ENCODE measurements at regions not wholly inside any gene's neighbourhood (a gene's known extent, or its start where the extent isn't known, plus 50 kb on each side); places are given as distances from the start of the nearest gene placed in this dataset.
A peak's percentile ranks its signal among the peaks of the same experiment; 100 is the strongest.

DNA sequence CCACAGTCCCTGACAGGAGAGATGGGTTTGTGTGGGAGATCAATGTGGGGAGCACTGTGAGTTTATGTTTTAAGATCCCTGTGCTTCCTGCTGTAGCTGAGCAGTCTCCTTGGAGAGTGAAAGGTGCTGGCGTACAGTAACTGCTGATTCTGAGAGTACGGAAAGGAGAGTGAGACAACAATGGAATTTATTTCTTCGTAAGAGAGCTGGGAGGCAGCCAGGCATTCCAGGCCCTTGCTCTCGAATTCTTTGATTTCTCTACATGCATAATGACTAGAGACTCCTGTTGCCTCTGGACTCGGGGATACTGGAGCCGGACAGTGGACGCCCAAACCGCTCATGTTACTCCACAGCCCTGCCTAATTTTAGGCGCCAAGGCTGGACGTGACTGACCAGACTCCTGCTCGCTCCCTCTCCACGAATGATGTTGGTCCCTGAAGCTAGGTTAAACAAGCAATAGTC, 131.0 kb upstream of the PHACTR1 start:
- no peak for DNase-seq (ENCODE audit: low spot score)

DNA sequence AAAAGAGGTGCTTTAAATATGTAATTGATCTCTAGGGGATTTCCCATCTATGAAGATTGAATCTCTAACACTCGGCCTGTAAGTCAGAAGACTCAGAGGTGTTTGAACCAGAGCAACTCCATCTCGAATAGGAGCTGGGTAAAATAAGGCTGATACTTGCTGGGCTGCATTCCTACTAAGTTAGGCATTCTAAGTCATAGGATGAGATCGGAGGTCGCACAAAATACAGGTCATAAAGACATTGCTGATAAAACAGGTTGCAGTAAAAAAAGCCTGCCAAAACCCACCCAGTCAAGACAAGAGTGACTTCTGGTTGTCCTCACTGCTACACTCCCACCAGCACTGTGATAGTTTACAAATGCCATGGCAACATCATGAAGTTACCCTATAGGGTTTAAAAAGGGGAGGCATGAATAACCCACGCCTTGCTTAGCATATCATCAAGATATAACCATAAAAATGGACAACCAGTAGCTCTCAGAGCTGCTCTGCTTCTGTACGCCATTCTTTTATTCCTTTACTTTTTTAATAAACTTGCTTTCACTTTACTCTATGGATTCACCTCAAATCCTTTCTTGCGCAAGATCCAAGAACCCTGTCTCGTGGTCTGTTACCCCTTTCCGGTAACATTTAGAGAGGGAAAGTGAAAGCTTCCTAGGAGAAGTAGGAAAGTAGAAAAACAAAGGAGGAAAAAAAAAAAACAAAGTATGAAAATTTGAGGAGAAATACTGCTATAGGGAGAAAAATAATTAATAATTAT, 129.7 kb upstream of the PHACTR1 start:
- no peak for DNase-seq (ENCODE audit: low spot score)

DNA sequence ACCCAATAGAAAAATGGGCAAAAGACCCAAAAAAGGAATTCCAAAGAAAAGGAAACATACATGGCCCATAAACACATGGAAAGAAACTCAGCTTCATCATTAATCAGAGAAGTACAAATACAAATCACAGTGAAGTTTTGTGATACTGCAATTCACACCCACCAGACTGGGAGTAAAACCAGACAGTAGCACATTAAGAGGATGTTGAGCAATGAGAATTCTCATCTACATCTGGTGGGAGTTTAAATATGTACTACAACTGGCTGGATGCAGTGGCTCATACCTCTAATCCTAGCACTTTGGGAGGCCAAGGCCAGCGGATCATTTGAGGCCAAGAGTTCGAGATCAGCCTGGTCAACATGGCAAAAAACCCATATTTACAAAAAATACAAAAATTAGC, 125.7 kb upstream of the PHACTR1 start:
- DNase-seq (ENCODE audit: low spot score), result no peak

DNA sequence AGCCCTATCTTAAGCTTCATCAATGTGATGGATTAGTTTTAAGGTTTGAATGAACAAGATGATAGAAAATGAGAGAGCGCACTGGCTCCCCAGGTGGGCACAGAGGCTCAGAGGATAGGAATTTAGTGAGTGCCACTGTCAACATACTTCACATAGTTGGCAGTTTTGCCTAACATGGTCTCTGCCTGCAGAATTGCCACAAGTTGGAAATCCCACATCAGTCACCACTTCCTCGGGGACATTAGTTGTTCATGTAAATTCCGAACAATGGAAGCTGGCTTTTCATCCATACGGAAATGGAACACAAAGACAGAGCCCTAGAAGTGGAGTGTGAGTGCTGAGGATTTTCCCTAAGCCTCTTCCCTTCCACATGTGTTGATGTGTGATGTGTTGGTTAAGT, 123.9 kb upstream of the PHACTR1 start:
- no peak for DNase-seq (ENCODE audit: low spot score)

DNA sequence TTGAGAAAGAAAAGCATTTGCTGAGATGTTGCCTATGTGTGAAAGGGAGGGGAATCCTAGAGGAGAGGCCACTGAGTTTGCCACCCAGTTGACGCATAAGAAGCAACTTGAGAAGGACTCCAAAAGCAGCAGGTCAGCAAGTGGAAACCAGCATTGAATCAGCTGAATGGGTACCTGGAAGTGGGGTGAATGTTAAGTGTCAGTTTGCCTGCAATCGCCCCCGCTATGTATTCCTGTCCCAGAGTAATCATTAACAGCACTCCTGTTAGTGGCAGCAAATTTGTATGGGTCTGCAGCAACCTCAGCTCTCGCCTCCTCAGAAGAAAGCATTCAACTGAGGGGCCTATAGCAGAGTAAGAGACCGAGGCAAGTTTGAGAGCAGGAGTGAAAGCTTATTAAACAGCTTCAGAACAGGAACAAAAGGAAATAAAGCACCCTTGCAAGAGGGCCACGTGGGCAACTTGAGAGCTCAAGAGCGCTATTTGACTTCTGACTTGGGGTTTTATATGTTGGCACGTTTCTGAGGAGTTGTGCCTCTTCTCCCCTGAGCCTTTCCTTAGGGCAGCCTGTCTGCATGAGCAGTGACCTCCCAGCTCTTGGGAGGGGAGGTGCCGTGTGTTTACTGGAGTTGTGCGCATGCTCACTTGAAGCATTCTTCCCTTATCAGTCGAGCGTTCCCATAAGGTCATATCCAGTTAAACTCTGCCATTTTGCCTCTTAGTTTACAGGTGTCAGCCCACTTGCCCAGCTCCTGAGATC, 122.6 kb upstream of the PHACTR1 start:
- DNase-seq (ENCODE audit: low spot score), result no peak

DNA sequence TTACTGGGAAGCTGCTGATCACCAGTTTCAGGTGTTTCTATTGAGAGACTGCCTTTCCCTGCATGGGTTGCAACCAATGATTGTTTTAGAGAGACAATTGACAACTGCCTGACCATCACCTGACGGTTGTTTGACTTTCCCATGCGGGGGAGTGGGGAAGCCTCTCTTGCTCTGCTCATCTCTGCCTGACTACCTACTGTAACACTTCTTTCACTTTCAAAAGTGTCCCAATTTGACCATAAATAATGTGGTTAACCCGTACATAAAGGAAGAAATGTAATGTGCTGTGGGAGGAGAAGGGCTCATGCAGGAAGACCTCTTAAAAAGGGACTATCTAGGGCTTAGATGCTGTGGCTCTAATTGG, 122.1 kb upstream of the PHACTR1 start:
- no peak for DNase-seq (ENCODE audit: low spot score)

DNA sequence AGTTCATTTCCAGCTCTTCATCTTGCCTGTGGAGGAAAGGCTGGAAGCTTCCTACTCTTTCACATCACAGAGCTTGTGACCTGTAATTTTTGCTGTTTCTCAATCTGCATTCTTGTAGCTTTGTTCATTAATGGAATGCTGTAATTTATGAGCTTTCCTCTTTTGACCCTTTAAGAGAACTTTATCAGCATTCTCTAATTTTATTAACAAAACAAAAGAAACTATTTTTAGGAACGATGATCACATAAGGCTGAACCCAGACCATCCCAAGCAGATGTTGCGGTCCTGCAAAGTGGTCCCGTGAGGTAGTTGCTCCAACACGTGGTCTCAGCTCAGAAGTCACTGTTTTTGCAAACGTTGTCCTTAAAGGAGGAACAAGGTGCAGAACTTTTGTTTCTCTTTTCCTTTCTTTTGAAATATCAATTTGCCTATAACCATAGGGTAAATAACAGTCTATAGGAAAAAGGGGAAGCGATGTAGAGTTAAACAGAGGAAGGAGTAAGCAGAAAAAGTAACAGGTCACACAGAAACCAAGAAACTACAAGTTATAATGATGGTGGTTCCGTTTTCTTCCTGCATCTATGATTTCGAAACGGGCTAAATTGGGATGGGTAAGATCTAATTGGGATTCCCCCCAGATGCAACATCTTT, 121.3 kb upstream of the PHACTR1 start:
- peak; percentile 49 for DNase-seq (ENCODE audit: low spot score)

DNA sequence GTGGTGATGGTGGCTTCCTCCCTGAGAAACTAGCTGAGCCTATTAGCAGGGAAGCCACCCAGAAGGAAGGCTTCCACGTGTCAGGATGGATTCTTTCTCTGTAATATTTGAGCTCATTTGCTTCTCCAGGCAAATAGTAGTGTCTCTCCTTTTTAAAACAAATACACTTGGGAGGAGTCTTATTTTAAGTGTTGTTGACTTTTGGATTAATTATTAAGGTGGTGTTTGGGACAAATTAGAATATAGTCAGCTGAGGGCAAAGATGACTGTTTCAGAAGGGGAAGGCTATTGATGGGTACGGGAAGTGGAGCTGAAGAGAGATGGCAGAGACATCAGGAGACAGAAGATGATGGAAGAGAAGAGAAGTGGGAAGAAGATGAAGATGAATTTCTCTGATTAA, 119.8 kb upstream of the PHACTR1 start:
- no peak for DNase-seq (ENCODE audit: low spot score)

DNA sequence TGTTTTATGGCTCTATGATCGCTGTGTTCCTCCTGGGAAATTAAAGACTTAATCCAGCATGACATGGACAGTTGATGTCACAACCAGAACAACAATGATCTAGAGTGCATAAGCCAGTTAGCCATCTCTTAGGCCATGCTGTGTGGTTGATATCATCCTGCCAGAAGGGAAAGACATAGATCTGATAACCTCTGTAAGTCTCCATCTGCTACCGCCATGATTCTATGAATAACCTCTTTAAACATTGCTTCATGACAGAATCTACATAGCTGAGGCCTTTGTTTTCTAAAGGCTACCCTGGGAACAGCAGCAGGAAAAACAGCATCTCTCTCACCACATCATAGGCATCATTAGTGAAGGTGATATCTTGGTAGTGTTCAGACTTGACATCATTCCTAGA, 117.6 kb upstream of the PHACTR1 start:
- DNase-seq (ENCODE audit: low spot score), result no peak

DNA sequence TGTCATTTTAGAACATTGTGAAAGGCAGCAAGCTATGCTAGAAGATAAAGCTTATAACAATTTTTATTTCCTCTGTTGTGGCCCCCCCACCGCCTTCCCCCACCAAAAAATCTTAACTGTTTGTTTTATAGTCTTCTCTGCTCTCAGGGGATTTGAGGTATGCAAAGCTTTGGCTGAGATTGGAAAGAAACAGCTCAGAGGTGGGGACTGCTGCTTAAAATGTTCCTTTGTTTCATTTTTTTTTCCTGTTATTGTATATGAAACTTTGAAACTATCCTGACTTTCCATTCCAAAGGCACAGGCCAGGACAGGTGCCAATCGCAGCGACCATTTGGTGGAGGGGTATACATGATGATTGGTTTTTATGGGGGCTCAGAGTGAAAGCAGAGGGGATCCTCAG, 114.7 kb upstream of the PHACTR1 start:
- DNase-seq (ENCODE audit: low spot score), result no peak

DNA sequence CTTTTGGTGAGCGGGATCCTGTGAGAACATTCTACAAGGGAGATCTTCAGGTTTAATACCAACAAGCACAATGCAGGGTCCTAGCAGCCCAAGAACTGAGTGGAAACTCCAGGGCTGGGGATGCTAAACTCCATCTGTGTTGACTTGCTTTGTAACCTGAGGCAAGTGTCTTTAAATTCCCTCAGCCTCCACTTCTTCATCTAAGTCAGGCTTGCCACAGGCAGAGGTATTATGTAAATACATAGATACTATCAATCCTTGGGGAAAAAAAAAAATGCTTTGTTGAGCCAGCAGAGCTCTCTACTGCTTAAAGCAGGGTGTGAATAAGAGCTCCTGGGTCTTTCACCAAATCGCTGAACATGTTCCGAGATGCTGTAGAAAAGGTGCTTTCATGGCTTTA, 114.2 kb upstream of the PHACTR1 start:
- DNase-seq (ENCODE audit: low spot score), result no peak

DNA sequence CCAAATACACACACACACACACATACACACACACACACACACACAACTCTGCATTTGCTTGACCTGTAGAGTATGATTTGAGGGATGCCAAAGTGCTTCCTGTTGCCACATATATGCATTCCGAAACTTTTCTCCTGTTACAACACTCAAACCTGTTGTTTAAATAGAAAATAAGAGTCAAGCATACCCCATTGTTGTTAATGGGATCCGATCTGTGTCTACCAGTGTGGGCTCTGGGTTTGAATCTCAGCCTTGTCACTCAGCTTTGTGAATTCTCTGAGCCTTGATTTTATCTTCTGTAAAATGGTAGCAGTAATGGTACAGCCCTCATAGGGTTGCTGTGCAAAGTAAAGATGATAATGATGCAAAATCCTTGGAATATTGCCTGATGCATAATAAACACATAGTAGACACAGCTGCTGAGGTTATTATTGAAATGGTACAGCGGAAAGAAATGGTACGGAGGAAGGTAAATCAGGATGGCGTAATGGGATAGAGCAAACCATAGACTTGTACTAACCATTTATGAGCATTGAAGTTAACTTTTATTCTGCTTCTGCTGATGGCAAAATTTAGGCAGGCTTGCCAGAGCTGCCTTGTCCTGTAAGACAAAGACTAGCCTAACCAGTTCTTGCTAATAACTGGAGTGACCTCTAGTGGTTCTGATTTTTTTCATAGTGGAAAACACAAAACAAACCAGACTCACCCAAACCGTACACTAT, 113.5 kb upstream of the PHACTR1 start:
- peak; percentile 59 for DNase-seq (ENCODE audit: low spot score)

DNA sequence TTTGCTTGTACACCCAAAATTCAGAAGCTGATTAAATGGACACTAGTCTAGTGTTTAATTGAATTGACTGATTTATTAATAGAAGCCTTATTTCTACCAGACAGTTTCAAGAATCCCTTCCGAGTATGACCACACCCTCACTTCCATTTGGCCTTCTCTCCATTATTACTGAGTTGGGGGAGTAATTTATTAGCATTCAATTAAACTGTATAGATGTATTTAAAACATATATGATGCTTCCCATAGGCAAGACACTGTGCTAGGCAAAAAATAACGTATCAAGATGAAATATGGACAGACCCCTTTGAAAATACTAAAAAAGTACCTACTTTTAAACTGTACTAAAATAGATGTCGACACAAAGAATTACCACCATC, 112.9 kb upstream of the PHACTR1 start:
- no peak for DNase-seq (ENCODE audit: low spot score)

DNA sequence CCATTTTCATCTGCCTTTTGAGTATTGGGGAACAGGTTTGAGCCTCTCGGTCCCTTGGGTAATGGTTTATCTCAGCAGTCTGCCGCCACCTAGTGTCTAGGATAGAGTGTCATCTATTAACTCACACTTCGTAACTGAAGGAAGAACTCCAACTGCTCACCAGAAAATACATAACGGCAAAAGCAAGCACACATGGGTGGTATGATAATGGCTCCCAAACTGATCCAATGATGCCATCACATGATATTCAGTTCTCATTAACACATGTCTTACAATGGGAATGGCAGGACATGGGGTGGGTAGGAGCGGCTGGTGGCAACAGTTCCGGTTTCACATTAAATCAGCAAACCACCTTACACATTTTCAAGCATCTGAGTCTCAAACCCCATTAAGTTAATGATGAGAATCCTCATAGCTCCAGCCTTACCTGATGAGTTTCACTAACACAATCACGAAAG, 110.7 kb upstream of the PHACTR1 start:
- DNase-seq (ENCODE audit: low spot score), result peak; percentile 47

DNA sequence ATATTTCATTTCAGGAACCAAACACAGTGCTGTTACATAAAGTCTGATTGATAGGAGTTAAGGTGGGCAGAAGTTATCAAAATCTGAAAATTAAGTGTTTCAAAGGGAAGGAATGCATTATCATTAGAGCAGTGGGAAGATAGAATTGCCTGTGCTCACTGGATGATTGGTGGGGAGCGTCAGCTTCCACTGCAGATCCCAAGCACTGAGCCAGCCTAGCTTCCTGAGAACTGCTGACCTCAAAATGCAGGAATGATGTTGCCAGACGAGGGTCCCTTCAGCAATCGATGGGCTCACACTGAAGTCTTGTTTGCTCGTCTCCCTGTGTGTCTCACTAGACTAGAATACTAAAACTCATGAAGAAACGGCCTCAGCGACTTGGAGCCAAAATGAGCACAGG, 110.0 kb upstream of the PHACTR1 start:
- no peak for DNase-seq (ENCODE audit: low spot score)

DNA sequence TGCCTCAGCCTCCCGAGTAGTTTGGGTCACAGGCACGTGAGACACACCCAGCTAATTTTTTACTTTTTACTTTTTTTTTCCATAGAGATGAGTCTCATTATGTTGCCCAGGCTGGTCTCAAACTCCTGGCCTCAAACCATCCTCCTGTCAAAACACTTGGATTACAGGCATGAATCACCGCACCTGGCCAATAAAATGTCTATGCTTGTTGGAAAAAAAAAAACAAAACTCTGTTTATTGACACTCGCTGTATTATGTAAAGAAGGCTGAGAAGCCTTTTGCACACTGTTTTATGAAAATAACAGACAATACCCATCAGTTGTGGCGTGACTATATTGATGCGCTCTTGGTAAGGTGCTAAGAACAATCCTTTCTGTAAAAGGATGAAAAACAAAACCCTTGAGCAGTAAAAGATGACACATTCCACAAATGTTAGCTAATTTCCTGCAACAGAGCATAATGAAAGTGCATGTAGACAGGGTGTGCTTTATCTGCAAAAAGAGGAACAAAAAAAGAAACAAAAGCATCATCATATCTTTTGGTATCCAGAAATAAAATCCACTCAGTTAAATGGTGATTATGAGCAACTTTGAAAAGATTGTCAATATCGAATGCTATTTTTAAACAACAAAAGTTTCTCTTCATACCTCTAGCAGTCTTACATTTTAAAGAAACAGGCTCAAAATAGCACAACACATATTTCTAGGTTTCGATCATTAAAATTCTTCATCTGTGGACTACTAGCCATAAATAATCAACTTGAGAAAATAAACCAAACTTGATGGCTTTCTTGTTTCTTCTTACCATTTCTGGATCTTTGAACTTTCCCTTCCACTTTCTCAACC, 108.3 kb upstream of the PHACTR1 start:
- DNase-seq (ENCODE audit: low spot score), result peak; percentile 34

DNA sequence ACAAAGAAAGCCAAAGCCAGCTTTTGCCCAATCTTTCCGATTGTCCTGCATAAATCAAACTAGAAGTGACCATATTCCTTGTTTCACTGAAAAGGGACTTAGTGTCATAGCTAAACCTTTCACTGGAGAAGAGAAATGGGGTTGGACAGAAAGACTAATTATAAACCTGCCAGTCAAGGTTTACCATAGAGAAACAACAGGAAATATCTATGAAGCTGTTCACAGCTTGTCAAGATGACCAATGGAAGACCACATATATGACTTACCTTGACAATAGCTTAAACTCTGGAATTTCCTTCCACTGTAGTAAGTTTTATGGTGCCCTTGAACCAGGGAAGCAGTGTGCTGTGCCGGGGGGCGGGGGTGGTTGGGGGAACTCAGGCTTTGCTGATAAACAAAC, 107.7 kb upstream of the PHACTR1 start:
- no peak for DNase-seq (ENCODE audit: low spot score)

DNA sequence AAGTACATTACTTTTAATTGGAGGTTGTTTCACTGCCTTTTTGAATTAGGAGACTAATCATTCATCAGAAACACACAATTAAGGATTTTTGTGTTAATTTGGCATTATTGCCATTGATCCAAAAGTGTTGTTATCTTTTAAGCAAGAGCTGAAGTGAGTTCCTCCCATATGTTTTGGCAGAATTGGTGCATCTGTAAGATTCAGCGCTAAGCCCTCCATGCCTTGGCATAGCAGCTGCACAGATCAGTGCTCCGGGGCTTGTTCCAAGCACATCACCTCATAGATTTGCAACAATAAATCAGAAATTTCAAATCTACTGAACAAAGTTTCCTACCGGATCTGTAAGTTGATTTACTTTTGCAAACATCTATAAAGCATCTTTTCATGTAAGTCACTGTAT, 106.8 kb upstream of the PHACTR1 start:
- DNase-seq (ENCODE audit: low spot score), result no peak

DNA sequence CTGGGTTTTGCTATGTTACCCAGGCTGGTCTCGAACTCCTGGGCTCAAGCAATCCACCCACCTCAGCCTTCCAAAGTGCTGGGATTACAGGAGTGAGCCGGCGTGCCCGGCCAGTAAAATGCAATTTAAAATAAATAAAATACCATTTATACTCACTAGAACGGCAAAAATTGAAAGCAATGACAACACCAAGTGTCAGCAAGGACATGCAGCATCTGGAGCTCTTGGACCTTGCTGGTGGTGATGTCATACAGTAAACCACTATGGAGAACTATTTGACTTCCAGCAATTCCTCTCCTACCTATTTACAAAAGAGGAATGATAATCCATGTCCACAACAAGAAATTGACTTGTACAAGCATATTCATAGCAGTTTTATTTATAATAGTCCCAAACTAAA, 105.7 kb upstream of the PHACTR1 start:
- no peak for DNase-seq (ENCODE audit: low spot score)

DNA sequence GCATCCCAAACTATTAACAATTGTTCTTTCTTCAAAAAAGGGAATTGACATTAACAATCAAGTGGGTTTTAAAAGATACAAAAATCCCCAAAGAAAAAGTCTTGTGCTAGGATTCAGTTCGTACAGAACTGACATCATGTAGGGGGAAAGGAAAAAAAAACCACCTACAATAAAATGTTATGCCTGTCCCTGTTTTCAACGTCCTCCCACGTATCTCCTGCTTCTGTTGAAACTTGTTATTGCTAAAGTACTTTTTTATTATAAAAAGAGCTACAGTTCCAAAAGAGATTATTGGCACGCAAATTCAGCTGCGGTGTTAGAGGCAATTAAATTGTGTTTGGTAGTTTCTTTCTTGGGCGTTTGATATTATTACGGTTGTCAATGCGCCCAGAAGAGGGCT, 102.8 kb upstream of the PHACTR1 start:
- no peak for DNase-seq (ENCODE audit: low spot score)

DNA sequence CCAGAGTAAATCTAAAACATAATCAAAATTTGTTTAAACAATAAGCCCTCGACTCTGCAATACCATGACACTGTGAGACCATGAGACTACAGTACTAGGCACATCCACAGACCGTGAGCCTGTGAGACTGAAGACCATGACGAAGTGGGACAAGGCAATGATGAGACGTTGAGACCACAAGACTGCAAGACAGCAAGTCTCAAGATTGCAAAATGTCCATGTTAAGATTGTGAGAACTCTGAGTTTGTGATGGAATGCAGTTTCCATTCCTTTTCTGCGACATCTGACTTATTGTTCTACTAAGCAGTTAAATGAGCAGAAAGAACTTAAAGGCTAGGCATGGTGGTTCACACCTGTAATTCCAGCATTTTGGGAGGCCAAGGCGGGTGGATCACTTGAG, 102.1 kb upstream of the PHACTR1 start:
- peak; percentile 32 for DNase-seq (ENCODE audit: low spot score)

DNA sequence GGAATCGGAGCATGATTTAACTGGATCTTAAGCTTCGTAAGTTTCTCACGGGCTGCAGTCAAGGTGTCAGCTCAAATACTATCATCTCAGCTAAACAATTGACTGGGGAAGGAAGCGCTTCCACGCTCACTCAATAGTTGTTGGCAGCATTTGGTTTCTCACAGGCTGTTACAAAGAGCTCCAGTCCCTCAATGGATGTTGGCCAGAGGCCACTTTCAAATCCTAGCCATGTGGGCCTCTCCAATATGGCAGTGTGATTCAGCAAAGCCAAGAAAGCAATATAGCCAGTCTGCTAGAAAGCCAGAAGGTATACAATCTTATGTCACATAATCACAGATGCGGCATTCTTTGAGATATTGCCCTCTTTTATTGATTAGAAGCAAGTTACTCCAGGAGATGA, 98.3 kb upstream of the PHACTR1 start:
- DNase-seq (ENCODE audit: low spot score), result no peak
